G401.6 (cell line): ENCODE measurements at regions not wholly inside any gene's neighbourhood (a gene's known extent, or its start where the extent isn't known, plus 50 kb on each side); places are given as distances from the start of the nearest gene placed in this dataset.

ENCODE experiments used
- FAIRE-seq: peaks from 2 replicates; lab custom pipeline; 2012; peaks lifted over from hg19 to GRCh38; lab: Jason Lieb, UNC

DNA sequence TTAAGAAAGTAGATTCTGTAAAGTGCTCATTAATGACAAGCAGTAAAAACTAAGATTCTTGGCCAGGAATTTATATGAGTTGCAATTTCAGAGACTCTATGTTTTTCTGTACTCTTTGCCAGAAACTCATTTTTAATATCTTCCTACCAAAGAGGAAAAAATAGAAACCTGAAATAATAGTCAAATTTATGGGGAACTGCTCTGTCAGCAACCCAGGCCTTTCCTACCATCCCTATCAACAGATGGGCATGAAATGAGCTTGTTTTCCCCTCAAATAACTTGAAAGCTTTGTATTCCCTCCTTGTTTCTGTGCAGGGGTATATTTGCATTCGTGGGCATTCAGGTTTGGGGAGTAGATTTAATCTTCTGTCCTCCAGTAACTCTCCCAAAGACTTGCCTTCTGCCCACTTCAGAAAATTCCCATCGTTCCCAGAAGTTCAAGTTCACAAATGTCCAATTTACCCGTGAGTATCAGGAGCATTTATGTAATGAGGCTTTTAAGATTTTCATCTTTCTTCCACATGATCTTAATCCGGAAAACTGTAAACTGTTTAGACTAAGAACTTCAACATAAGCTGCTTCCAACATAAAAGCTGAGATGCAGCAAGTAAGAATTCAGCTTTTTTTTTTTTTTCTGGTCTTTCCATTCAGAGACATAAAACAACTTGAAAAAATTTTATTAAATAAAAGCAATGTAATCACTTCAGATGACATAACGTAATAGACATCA lies 363.1 kb downstream of the EFNB2 start:
- no peak for FAIRE-seq

DNA sequence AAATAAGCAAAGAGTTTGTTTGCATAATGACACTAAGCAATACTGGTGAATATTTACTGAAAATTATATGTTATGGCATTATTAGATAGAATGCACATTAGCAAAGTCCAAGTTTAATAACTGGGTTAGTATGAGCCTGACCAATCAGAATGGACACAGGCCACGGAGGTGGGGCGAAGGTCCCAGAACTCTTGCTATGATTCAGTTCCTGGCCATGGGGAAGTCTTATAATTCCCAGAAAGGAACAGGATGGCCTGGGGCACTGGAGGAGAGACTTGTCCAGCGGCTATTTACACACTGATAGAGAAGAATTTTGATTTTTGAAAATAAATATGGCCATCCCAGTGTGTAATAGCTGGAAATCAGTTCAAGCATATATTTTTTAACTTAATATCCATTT lies 372.0 kb downstream of the EFNB2 start:
- FAIRE-seq = no peak

- FAIRE-seq = no peak
Observed at GRCh38 chr13:106161146-106161545, 374.3 kb downstream of the EFNB2 start.

DNA sequence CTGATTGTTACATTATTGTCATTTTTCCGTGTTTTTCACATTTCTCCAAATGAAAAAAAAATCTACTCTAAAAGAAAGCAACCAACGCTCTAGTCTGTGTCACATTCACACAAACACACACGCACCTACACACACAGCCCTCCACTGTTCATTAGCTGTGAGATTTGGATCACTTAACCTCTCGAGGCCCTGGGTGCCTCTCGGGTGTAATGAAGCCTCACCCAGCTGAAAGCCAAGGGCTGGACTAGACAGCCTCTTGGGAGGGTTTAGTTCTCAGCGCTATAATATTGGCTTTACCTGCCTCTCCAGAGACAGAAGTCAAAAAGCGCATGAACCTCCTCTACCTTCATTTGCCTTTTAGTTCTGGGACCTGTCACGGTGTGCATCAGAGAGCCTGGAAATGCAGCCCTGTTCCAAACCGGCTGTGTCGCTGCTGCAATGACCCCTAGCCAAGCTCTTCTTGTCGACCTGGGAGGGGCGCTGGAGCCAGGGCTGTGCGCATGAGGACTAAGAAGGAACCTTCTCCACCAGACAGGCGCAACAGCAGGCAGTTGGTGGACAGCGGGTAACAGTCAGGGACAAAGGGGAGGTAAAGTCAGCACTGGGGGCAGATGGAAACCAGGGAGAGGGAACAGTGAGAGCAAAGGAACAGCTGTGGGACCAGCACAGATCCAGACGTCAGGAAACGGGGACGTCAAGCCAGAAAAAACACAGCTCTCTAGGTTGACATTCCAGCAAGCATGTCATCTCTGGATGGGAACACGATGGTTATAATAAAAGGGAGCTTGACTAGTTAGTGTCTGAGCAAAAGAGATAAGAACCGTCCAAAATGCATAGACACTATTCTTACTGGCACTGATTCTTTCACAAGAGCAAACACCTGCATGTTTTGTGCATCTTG lies 375.9 kb downstream of the EFNB2 start:
- FAIRE-seq = no peak

DNA sequence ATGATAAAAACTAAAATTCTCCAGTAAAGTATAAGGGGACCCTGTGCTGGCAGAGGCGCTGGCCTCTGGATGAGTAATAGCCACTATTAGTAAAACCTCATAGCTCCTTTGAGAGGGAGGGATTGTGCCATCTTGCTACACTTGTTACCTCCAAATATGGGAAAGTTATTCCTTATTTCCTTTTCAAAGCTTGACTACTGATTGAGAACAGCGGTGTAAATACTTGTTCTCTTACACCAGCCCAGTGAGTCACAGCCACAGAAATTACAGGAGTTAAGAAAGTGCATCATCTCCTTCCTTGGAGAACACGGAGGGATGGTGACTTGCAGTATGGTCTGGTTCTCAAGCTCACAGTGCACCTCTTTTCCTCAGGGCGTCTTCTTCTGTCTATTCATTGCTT lies 379.0 kb downstream of the EFNB2 start:
- no peak for FAIRE-seq

- FAIRE-seq = no peak
Observed at GRCh38 chr13:106155411-106155810, 380.1 kb downstream of the EFNB2 start.

GRCh38 chr13:106153876-106154275 lies 381.6 kb downstream of the EFNB2 start:
- FAIRE-seq = no peak

DNA sequence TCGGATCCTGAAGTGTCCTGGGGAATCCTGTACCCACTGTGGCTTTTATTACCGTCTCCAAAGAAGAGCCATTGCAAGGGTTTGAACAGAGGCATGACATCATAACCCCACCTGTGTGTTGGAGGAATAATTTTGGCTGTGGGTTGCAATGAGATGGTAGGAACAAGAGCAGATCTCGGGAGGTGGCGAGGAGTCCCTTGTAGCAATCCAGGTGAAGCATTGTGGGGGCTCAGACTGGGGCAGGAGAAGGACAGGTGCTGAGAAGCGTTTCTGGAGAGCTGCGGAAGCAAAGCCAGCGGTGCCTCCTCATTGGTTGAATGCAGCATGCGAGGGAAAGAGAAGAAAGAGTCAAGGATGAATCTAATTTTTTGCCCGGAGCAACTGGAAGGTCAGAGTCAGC lies 382.4 kb downstream of the EFNB2 start:
- no peak for FAIRE-seq

GRCh38 chr13:106152047-106152446 lies 383.4 kb downstream of the EFNB2 start:
- no peak for FAIRE-seq

DNA sequence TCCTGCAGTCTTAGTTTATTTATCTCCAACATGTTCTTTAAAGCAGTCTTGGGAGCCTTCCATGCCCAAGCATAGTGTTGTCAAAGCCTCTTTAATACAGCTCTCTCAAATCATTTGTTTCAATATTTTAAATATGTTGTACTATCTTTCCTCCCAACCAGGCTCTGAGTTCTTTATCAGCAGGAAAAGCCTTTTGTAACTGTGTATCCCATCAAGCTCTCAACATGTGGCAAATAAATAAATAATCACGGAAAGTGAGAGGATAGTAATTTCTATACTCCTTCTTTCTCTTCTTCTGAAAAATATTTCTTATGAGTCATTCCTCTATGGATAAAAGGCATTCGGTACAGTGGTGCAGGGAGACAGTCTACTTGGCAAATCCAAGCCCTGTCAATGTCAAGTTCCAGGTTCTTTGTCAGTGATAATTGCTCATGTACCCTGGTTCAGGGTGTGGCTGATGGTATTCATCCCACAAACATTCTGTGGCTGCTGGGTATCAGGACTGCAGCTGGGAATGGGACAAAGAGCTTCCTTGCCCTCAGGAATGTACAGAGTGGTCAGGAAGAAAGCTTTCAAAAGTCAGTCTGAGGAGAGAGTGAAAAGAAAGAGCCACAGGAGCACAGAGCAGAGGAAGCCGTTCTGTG lies 384.3 kb downstream of the EFNB2 start:
- FAIRE-seq = no peak

GRCh38 chr13:106145997-106146864 lies 389.2 kb downstream of the EFNB2 start:
- FAIRE-seq = no peak

- FAIRE-seq = no peak
Observed at GRCh38 chr13:106145070-106145469, 390.4 kb downstream of the EFNB2 start.

- no peak for FAIRE-seq
Observed at GRCh38 chr13:106143930-106144709, 391.3 kb downstream of the EFNB2 start.

GRCh38 chr13:106143392-106143791 lies 392.1 kb downstream of the EFNB2 start:
- FAIRE-seq = no peak

DNA sequence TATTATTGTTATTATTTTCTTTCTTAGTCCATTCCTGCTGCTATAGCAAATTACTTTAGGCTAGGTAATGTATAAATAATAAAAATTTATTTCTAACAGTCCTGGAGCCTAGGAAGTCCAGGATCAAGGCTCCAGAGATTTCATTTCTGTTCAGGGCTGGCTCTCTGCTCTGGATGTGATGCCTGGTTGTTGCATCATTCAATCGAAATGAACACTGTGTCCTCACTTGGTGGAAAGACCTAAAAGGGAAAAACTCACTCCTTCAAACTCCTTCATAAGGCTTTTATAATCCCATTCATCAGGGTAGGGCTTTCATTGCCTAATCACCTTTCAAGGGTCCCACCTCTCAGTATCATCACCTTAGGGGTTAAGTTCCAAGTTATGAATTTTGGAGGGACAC lies 395.0 kb downstream of the EFNB2 start:
- no peak for FAIRE-seq

DNA sequence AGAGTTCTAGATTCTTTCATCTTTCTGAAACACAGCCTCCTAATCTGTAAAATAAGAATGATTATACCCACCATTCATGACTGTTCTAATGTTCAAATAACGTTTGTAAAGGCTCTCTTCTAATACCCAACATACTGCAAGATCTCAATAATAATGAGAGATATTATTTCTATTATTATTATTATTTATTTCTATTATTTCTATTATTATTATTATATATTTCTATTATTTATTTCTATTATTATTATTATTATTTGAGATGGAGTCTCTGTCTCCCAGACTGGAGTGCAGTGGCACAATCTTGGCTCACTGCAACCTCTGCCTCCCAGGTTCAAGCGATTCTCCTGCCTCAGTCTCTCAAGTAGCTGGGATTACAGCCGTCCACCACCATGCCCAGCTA lies 395.5 kb downstream of the EFNB2 start:
- no peak for FAIRE-seq

DNA sequence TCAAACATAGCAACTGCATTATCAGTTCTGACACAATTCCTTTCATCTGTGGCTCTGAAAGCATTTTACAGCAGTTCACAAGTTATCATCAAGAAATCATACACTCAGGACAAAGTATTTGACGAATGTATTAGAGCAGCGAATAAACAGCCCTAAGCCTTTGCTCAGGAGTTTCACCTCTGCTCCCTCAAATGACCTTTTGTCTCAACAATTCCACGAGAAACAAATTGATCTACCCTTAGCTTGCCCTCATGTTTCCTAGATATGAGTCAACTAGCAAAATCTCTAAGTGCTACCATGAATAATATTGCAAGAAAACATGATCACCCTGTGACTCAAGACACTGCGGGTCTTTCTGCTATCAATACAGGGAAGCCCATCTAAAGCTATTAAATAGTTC lies 396.1 kb downstream of the EFNB2 start:
- FAIRE-seq = no peak

- FAIRE-seq = no peak
Observed at GRCh38 chr13:106138620-106139019, 396.8 kb downstream of the EFNB2 start.

DNA sequence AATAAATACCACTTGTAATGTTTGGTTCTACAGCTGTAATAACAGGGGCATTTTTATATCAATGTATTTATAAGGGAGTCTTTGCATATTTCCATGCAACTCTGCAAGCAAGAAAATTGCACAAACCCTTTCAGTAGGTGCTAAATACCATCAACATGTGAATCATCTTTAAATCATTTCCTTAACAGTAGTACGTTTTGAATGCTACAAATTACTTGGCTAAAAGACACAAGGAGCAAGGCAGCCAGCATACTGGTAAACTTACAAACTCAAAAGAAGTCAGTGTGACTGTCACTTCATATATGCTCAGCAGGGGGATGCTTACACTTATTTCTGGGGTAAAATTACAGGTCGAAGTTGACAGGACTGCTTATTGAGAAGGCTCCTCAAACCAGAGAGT lies 402.4 kb downstream of the EFNB2 start:
- FAIRE-seq = no peak

DNA sequence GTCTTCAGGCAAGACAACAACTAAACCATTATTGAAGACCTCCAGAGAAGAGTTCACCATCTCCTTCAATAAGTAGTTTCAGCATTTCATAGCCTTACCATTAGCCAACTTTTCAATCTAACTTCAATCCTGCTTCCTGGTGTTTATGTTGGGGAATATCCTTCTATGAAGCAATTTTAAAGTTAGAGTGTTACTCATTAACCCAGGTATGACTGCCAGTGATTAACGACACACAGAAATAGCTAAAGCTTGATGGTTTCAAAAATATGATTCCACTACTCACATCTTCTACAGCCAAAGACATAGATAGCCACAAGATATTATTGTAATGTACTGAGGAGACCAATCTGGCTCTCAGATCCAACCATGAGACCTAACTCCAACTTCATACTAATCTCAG lies 403.2 kb downstream of the EFNB2 start:
- no peak for FAIRE-seq

DNA sequence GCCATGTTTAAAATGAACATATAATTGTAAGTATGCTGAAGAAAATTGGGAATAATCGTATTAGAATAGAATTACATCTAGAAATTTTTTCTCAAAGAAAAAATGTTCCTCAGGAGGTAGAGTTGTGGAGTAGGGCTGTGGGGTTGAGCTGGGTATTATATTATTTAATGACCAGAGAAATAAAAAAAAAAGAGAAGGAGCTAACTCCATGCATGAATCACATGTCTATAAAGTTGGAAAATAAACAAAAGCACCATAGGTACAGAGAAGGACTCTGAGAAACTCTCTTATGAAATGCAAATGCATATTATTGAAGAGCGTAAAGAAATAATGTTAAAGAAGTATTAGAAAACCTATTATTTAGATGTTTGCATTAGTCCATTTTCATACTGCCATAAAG lies 405.5 kb downstream of the EFNB2 start:
- no peak for FAIRE-seq
